ENCODE measurements at regions not wholly inside any gene's neighbourhood (a gene's known extent, or its start where the extent isn't known, plus 50 kb on each side); places are given as distances from the start of the nearest gene placed in this dataset.

- Histone ChIP-seq H3K4me3 (replicated peaks in 1 of 3; ENCODE audit: insufficient read depth in 1 of 3, low read depth in 1 of 3, low read length in 3 of 3) (no peak overlapping the region), H3K9ac (replicated peaks; ENCODE audit: extremely low read depth, insufficient read depth, low read length) (no peak overlapping the region), H3K4me1 (ENCODE audit: control insufficient read depth, extremely low read depth, insufficient read depth, low read length) (no peaks in the 10 kb centered on the region), H3K9me3 (replicated peaks; ENCODE audit: control insufficient read depth, insufficient read depth, low read length) (no peaks in the 10 kb centered on the region), H3K79me2 (ENCODE audit: control insufficient read depth, insufficient read depth, low read length) (no peaks in the 10 kb centered on the region), H3K27ac (ENCODE audit: insufficient read depth, low read depth, low read length) (no peak overlapping the region), H4K20me1 (replicated peaks; ENCODE audit: control insufficient read depth, extremely low read depth, insufficient read depth, low read length) (no peaks in the 10 kb centered on the region), H3K9me1 (replicated peaks; ENCODE audit: control insufficient read depth, extremely low read depth, insufficient read depth, low read length) (no peaks in the 10 kb centered on the region), H2AFZ (ENCODE audit: low read depth, low read length) (no peak overlapping the region), H3K27me3 (ENCODE audit: control insufficient read depth in 2 of 2, insufficient read depth in 2 of 2, low read length in 2 of 2) (peaks cover 1 to 12% of the 10 kb centered on the region in 2 experiments), H3K36me3 (ENCODE audit: control insufficient read depth in 2 of 2, extremely low read depth in 1 of 2, insufficient read depth in 2 of 2, low read length in 2 of 2) (no peaks in the 10 kb centered on the region), H3K4me2 (ENCODE audit: insufficient read depth, low read length) (no peak overlapping the region)
- no peak for TF ChIP-seq GATA2 (IDR thresholded peaks at IDR 0.05; ENCODE audit: insufficient read depth, insufficient read length, low read depth, low read length)
- no peak for TF ChIP-seq CTCF (IDR thresholded peaks at IDR 0.05; ENCODE audit: extremely low read depth in 1 of 2, insufficient read depth in 1 of 2, low read depth in 1 of 2, low read length in 2 of 2)
- TF ChIP-seq EZH2 (IDR thresholded peaks at IDR 0.05; ENCODE audit: borderline replicate concordance, low read depth, low read length, severe bottlenecking): no peak
- dilution Hi-C loops (cut with MboI; ENCODE audit: extremely low pct_ligation_motif_present, low sequenced_read_pairs): no loop called here
- DNase-seq (ENCODE audit: low read depth, low spot score) (no peak), FAIRE-seq (no peak)
- ChIA-PET POLR2A (no interaction called here), CTCF (no interaction called here)
- no TSS peak for BruUV-seq (replicated peaks)
- intact Hi-C loops (cut with micrococcal nuclease): no loop called here
Observed at GRCh38 chr5:15421921-15422412, 78.0 kb upstream of the FBXL7 start.

- no peak for FAIRE-seq
- Histone ChIP-seq H3K79me2 (ENCODE audit: control insufficient read depth, insufficient read depth, low read length) (no peaks in the 10 kb centered on the region), H3K4me3 (replicated peaks in 1 of 3; ENCODE audit: insufficient read depth in 1 of 3, low read depth in 1 of 3, low read length in 3 of 3) (no peak overlapping the region), H3K9me3 (replicated peaks; ENCODE audit: control insufficient read depth, insufficient read depth, low read length) (no peaks in the 10 kb centered on the region), H3K36me3 (ENCODE audit: control insufficient read depth in 2 of 2, extremely low read depth in 1 of 2, insufficient read depth in 2 of 2, low read length in 2 of 2) (no peaks in the 10 kb centered on the region), H3K4me1 (ENCODE audit: control insufficient read depth, extremely low read depth, insufficient read depth, low read length) (no peaks in the 10 kb centered on the region), H3K4me2 (ENCODE audit: insufficient read depth, low read length) (no peak overlapping the region), H3K9ac (replicated peaks; ENCODE audit: extremely low read depth, insufficient read depth, low read length) (no peak overlapping the region), H3K27ac (ENCODE audit: insufficient read depth, low read depth, low read length) (no peak overlapping the region), H2AFZ (ENCODE audit: low read depth, low read length) (no peak overlapping the region), H4K20me1 (replicated peaks; ENCODE audit: control insufficient read depth, extremely low read depth, insufficient read depth, low read length) (no peaks in the 10 kb centered on the region), H3K9me1 (replicated peaks; ENCODE audit: control insufficient read depth, extremely low read depth, insufficient read depth, low read length) (no peaks in the 10 kb centered on the region), H3K27me3 (ENCODE audit: control insufficient read depth in 2 of 2, insufficient read depth in 2 of 2, low read length in 2 of 2) (peaks cover 1 to 10% of the 10 kb centered on the region in 2 experiments)
- no peak for DNase-seq (ENCODE audit: low read depth, low spot score)
- CTCF ChIA-PET: no interaction called here
- BruUV-seq (replicated peaks): no TSS peak
- POLR2A ChIA-PET: no interaction called here
- no peak for TF ChIP-seq MAX (IDR thresholded peaks at IDR 0.05; ENCODE audit: insufficient read depth, insufficient read length)
- no peak for TF ChIP-seq MYC (IDR thresholded peaks at IDR 0.05; ENCODE audit: low read depth, low read length)
- no peak for TF ChIP-seq EZH2 (IDR thresholded peaks at IDR 0.05; ENCODE audit: borderline replicate concordance, low read depth, low read length, severe bottlenecking)
- no peak for TF ChIP-seq FOS (IDR thresholded peaks at IDR 0.05; ENCODE audit: borderline replicate concordance, insufficient read depth, low read length)
- no peak for TF ChIP-seq GATA2 (IDR thresholded peaks at IDR 0.05; ENCODE audit: insufficient read depth, insufficient read length, low read depth, low read length)
- no peak for TF ChIP-seq POLR2AphosphoS5 (IDR thresholded peaks at IDR 0.05; ENCODE audit: insufficient read depth, low read depth, low read length)
- TF ChIP-seq CTCF (IDR thresholded peaks at IDR 0.05; ENCODE audit: extremely low read depth in 1 of 2, insufficient read depth in 1 of 2, low read depth in 1 of 2, low read length in 2 of 2): no peak
- TF ChIP-seq JUN (IDR thresholded peaks at IDR 0.05; ENCODE audit: borderline replicate concordance, insufficient read depth, insufficient read length, low read depth): no peak
- TF ChIP-seq POLR2A (IDR thresholded peaks at IDR 0.05; ENCODE audit: low read depth, low read length): no peak
- dilution Hi-C loops (cut with MboI; ENCODE audit: extremely low pct_ligation_motif_present, low sequenced_read_pairs): no loop called here
- intact Hi-C loops (cut with micrococcal nuclease): no loop called here
Observed at GRCh38 chr5:15421381-15421780, 78.6 kb upstream of the FBXL7 start.

Data from endothelial cell of umbilical vein (primary cell).